ENCODE measurements at regions not wholly inside any gene's neighbourhood (a gene's known extent, or its start where the extent isn't known, plus 50 kb on each side); places are given as distances from the start of the nearest gene placed in this dataset.

DNA sequence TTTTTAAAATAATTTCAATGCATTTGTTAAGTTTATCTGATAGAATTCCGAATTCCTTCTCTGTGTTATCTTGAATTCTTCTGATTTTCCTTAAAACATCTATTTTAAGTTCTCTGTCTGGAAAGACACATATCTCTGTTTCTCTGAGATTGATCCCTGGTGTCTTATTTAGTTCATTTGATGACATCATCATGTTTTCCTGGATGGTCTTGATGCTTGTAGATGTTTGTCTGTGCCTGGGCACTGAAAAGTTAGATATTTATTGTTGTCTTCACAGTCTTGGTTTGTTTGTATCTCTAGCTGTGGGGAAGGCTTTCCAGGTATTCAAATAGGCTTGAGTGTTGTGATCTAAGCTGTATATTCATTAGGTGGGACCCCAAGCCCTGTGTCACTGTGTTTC is 1028.8 kb downstream of the GLUD2 start:
- no peak for TF ChIP-seq CTCF (conservative IDR thresholded peaks at IDR 0.05)
- no peak overlapping the region for H3K27ac ChIP-seq

GRCh38 chrX:122078079-122078478 is 1030.7 kb downstream of the GLUD2 start:
- no peak overlapping the region for H3K27ac ChIP-seq
- TF ChIP-seq CTCF (conservative IDR thresholded peaks at IDR 0.05) = no peak

DNA sequence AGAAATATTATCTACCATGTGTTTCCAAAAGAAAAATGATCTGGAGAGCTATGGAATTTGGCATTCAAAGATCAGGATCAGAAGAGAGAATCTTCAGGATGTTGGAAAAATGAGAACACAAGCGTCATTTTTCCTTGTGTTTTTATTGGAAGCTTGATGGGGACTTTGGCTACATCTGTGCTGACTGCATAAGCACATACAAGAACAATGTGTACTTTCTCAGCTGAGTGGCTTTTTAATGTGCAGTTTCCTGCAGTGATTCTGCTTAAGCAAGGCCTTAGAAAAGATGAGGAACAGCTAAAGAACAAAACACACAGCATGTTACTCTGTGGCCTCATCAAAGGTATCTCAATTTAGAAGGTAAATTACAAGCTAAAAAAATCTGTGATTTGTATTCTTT is 1039.9 kb downstream of the GLUD2 start:
- no peak overlapping the region for H3K27ac ChIP-seq
- TF ChIP-seq CTCF (conservative IDR thresholded peaks at IDR 0.05) = no peak

DNA sequence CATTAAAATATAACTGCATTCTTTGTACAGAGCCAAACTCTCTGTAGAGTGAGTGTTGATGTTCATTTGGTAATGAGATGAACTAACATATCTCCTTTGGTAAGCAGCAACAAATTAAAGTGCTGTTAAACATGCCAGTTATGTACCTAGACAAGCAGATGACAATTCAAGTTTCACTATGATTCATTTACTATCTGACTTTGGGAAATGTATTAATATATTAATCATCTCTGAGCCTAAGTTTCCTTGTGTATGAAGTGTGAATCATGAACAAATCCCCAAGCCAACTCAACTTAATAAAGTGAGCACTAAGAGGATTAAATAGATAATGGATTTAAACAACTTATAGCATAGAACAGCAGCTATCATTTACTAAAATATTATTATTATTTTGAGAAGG is 1044.2 kb downstream of the GLUD2 start:
- TF ChIP-seq CTCF (conservative IDR thresholded peaks at IDR 0.05) = no peak
- no peak overlapping the region for H3K27ac ChIP-seq

DNA sequence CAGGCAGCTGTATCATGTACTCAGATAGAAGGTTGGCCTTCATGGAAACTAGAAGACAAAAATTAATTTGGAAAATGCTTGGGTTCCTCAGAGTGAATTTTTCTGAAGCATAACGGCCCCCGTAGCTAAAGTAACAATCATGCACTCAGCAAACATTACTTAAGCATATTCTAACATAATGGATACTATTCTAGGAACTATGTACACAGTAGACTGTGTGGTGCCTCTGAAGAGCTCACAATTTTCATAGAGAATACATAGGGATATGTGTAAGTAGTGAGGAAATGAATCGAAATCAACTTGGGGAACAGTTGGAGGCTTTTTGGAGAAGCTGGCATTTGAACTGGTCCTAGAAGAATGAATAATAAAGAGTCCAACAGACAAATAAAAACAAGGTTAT is 1045.0 kb downstream of the GLUD2 start:
- H3K27ac ChIP-seq = no peak overlapping the region
- no peak for TF ChIP-seq CTCF (conservative IDR thresholded peaks at IDR 0.05)

DNA sequence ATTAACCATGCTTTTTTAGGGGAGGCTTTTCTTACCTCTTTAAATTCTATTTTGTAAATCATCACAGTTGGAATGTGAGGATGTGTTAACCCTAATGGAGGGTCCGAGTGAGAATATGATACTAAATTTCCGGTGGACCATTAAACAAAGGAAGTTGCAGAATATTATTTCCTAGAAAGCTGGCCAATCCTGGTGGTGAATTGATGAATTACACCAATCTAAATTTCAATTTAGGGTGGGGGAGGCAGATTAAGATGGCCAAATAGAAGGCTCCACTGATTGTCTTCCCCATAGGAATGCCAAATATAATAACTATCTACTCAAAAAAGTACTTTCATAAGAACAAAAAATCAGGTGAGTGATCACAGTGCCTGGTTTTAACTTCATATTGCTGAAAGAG is 1045.6 kb downstream of the GLUD2 start:
- TF ChIP-seq CTCF (conservative IDR thresholded peaks at IDR 0.05) = no peak
- no peak overlapping the region for H3K27ac ChIP-seq

DNA sequence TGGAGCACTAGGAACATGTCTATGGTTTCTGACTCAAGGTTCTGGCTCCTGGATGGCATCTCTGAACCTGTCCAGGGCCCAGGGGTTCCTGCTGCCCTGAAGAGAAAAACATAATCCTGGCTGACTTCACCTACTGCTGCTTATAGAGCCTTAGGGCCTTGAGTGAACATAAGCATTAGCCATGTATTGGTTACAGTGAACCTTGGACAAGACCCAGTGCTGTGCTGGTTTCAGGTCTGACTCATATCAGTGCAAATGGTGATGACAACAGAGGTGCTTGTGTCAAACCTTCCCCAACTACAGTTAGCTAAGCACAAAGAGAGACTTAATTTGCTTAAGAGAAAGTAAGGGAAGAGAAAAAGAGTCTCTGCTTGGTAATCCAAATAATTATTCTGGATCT is 1047.2 kb downstream of the GLUD2 start:
- no peak overlapping the region for H3K27ac ChIP-seq
- TF ChIP-seq CTCF (conservative IDR thresholded peaks at IDR 0.05) = no peak

GRCh38 chrX:122113376-122113775 is 1066.0 kb downstream of the GLUD2 start:
- no peak for TF ChIP-seq CTCF (conservative IDR thresholded peaks at IDR 0.05)
- H3K27ac ChIP-seq = no peak overlapping the region
